ENCODE measurements at regions not wholly inside any gene's neighbourhood (a gene's known extent, or its start where the extent isn't known, plus 50 kb on each side); places are given as distances from the start of the nearest gene placed in this dataset.

DNA sequence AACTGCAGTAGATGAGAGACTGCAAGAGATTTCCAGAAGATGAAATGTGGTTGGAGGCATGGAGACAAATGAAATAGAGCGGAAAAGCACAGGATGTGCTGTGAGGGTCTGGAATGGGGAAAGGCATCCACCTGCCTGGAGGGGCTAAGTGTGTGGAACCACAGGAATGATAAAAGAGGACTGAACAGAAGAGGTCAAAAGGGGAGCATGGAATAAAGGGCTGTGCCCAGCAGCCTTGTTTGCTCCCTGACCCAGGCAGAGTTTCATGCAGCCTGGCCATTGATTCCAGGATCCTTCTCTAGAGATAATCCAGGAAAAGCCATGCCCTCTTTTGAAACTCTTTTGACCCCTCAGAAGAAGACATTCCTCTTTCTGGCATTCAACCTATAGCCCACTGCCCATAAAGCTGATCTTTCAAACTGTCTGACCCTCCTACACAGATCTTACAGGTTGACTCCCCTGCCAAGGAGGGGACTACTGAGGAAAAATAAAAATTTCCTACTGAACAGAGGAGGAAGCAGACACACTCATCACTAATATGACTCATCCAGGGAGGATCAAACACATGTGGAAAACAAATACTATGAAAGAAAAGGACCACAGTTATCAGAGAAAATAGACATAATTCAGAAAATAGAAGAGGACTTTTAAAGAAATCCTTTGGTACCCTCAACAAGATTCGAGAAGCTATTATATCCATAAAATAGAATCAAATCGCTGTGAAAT is 273.5 kb upstream of the PCSK5 start:
- no peak for DNase-seq (ENCODE audit: low spot score)

DNA sequence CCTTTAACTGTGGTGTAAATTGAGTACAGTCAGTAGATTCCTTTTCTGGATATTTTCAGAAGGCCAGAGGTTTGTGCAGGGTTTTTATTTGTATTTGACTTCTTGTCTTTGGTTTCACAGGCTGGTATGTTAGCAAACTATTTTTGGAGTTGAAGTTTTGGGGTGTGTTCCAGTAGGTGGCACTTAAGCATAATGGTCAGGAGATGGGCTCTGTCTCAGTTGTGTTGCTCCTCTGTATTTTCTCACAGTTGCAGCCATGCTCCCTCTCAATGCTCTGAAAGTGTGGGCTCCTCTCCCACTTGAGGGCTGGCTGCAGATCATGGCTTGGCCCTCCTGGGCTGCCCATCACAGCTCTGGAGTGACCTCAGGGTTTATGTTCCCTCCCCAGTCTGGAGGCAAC is 267.0 kb upstream of the PCSK5 start:
- DNase-seq (ENCODE audit: low spot score): no peak

GRCh38 chr9:75624998-75625397 is 265.5 kb upstream of the PCSK5 start:
- DNase-seq (ENCODE audit: low spot score): no peak

DNA sequence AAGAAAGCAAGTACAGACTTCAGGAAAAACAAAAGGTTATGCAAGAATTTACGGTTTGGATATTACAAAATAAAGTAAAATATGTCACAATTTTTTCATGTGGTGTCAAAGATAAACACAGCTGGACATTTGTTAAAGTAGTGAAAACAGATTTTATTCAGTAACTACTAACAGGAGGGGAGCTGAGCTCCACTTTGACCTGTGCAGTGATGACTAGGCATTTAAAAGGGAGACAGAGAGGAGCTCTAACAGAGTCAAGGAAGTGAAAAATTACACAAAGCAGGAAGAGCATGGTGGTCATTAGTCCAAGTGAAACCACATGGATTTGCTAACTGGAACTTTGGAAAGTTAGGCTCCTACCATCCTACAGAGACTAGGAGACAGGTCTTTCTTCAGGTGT is 263.6 kb upstream of the PCSK5 start:
- no peak for DNase-seq (ENCODE audit: low spot score)

DNA sequence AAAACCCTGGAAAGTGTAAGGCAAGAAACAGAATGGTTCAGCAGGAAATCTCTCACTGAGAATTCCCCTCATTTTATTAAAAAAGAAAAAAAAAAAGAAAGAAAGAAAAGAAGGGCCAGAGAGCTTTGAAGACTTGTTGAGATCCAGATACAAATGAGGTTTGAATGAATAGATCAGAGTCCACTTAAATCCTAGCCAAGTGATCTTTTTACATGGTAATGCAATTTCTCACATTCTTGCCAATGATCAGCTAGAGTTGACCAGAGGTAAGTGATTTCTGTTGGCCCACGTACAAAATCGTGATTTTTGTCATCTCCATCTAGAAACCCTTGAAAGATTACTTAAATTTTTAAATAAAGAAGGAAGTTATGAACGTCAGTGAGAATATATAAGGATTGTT is 261.5 kb upstream of the PCSK5 start:
- no peak for DNase-seq (ENCODE audit: low spot score)

DNA sequence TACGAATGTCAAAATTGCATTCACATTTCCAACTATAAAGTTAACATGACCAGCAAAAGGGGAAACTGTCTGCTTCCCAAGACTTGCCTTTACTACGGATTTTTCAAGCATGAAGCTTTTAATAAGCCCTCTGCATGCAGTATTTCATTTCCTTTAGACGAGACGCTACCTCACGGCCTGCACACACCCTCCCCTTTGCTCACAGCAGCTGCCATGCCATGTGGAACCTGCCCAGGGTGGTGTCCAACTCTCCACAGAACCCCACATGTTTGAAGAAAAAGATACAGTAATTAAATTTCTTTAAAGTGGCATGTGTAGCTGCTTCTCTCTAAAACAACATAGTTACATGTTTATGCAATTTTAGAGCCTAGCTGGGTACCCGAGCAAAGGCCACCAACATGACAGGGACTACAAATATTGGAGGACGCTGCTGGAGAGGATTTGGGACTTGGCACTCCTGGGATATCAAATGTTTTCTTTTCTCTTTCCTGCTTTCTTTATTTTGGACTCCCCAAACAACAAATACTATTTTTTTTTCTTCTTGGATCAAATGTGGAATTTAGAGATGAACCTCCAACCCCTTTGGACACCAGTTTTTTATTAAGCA is 256.9 kb upstream of the PCSK5 start:
- DNase-seq (ENCODE audit: low spot score): no peak

GRCh38 chr9:75636427-75637045 is 253.9 kb upstream of the PCSK5 start:
- no peak for DNase-seq (ENCODE audit: low spot score)

DNA sequence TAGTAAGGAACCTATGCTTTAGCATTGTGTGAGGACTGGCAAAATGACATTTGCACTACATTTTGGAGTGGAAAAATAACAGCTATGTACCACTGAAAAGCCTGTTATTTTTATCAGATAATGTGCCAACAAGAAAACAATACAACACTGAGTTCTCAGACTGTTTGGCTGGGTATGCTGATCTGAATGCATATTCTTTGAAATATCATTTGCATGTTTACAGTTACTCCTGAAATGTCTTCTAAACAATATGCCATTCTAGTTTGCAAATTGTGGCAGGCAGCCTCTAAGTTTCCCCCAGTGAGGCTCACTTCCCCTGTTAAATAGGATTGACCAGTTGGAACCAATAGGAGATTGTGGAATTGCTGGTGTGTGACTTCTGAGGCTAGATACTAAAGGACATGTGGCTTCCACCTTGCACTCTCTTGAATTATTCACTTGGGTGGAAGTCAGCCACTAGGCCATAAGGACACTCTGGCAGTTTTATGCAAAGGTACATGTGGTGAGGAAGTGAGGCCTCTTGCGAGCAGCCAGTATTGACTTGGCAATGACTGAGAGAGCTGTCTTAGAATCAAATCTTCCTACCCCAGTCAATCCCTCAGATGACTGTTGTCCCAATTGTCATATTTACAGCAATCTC is 250.4 kb upstream of the PCSK5 start:
- no peak for DNase-seq (ENCODE audit: low spot score)

DNA sequence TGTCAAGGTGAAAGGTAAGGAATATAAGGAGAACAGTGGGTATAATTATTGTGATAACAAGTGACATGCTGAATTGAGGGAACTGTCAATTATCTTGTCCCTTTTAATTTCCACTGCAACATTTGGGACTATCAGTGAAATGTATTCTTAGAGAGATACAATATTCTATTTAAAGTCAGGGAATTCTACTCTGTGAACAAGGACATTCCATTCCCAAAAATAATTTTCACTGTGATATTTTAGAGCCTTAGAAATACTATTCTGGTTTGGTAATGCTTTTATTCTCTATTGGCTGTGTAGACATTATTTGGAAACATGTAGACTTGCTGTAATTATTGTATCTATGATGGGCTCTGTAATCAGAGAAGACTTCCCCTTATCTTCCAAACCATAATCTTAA is 248.0 kb upstream of the PCSK5 start:
- DNase-seq (ENCODE audit: low spot score): no peak

- DNase-seq (ENCODE audit: low spot score): no peak
Observed at GRCh38 chr9:75644649-75645048, 245.8 kb upstream of the PCSK5 start.

- DNase-seq (ENCODE audit: low spot score): no peak
Observed at GRCh38 chr9:75648034-75648433, 242.4 kb upstream of the PCSK5 start.

- DNase-seq (ENCODE audit: low spot score): no peak
Observed at GRCh38 chr9:75649060-75649459, 241.4 kb upstream of the PCSK5 start.

DNA sequence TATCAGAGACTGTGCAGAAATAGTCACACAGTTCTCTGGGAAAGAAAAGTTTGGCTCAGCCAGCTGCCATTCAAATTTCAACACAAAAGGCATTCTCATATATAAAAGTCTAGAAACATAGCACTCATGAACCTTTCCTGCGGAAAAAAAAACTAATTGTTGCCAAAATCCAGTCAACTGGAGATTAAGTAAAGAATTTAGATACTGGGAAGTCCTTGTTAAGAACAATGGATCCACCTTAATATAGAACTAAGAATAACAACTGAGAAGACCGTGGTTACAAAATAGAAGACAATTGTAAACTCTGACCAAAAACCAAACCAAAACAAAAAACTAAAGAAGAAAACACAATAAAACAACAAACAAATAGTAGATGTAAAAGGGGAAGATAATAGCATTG is 238.8 kb upstream of the PCSK5 start:
- no peak for DNase-seq (ENCODE audit: low spot score)

DNA sequence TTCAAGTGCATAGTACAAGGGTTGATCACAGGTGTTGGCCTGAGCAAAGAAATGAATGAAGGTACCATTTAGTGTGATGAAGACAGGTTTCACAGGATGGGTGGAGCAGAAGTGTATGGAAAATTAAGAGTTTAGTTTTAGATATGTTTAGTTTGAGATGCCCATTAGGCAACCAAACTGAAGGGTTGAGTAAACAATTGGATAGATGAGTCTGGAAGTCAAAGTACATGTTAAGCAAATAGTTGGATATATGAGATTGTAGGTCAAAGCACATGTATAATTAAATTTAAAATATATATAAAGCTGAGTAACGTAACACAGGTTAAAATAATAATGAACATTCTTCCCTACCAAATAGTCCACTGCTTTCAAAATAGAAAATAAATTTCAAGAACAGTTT is 237.1 kb upstream of the PCSK5 start:
- no peak for DNase-seq (ENCODE audit: low spot score)

DNA sequence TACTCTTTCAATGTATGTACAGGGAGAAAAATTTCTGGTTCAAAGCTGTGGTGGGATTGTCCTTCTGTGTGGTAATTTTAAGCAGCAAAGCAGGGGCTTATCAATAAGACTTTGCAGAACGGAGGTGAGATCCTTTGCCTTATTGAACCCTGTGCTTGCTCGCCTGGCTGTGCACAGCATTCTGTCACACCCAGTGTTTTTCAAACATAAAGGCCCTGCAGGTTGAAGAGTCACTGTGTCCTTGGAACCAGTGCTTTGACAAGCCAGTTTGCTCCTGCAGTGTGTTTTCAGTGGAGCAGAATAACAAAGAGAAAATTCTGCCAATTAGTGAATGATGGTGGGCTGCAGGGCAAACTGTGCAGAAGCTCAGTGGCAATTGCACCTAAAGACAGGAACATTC is 236.7 kb upstream of the PCSK5 start:
- DNase-seq (ENCODE audit: low spot score): no peak

DNA sequence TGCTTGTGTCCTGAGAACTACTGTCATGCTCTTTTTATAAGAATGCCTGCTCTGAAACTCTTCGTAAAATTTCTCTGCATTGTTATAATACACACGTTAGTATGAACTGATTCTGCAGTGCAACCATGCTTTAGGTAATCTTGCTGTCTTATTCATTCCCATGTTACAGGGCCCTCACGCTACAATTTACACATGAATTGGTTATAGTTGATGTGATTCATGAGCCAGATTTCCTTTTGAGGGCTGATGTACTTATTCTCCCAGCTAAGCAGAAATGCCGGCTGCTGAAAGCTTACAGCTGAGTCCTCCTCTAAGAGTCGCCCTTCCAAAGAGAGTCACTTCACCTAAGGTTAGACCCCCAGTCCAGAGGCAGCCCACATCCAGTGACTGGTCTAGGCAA is 233.5 kb upstream of the PCSK5 start:
- DNase-seq (ENCODE audit: low spot score): no peak

GRCh38 chr9:75658301-75658905 is 232.1 kb upstream of the PCSK5 start:
- DNase-seq (ENCODE audit: low spot score): no peak

- DNase-seq (ENCODE audit: low spot score): no peak
Observed at GRCh38 chr9:75664597-75664996, 225.9 kb upstream of the PCSK5 start.

GRCh38 chr9:75666856-75667554 is 223.5 kb upstream of the PCSK5 start:
- DNase-seq (ENCODE audit: low spot score): no peak

DNA sequence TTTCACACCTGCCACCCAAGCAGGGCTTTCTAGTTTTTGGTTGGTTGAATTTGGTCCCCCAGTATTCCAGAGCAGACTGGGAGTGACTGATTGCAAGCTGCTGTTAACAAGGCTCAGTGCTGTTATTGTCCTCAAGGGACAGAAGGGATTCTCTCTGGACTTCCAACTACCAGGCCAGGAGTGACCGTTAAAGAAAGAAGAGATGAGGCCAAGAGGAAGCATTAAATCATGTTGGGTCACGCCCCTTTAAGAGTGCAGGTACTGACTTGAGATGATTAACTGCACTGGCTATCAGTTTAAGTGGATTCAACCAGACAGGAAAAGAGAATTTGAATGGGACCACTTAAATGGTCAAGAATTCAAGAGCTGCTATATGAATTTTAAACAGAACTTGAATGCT is 220.8 kb upstream of the PCSK5 start:
- no peak for DNase-seq (ENCODE audit: low spot score)

DNA sequence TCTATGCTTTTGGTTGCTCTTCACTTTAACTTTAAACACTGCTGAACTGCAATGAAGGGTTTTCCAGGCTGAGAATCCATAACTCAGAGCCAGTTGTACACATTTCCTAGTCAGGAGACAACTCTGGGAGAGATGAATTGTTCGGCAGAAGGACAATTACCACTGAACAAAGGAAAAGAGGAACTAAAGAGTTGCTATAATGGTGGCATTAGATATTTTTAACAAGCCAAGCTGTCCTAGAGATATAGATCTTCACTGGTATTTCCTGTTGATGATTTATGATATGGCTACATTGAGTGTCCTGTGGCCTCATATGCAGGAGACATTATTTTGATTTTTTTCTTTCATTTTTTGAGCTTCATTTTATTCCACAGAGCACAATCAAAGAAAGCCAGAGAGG is 219.1 kb upstream of the PCSK5 start:
- DNase-seq (ENCODE audit: low spot score): no peak

GRCh38 chr9:75672478-75672877 is 218.0 kb upstream of the PCSK5 start:
- DNase-seq (ENCODE audit: low spot score): no peak
